ENCODE measurements at regions not wholly inside any gene's neighbourhood (a gene's known extent, or its start where the extent isn't known, plus 50 kb on each side); places are given as distances from the start of the nearest gene placed in this dataset.

- no peak for DNase-seq
These were observed 248.6 kb downstream of the NR4A2 start for GRCh38 chr2:156083763-156084493.

DNA sequence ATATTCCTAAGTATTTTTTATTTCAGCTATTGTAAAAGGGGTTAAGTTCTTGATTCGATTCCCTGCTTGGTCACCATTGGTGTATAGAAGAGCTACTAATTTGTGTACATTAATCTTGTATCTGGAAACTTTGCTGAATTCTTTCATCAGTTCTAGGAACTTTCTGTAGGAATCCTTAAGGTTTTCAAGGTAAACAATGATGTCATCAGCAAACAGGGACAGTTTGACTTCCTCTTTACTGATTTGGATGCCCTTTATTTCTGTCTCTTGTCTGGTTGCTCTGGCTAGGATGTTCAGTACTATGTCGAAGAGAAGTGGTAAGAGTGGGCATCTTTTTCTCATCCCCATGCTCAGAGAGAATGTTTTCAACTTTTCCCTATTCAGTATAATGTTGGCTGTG lies 252.7 kb downstream of the NR4A2 start:
- DNase-seq: no peak

DNA sequence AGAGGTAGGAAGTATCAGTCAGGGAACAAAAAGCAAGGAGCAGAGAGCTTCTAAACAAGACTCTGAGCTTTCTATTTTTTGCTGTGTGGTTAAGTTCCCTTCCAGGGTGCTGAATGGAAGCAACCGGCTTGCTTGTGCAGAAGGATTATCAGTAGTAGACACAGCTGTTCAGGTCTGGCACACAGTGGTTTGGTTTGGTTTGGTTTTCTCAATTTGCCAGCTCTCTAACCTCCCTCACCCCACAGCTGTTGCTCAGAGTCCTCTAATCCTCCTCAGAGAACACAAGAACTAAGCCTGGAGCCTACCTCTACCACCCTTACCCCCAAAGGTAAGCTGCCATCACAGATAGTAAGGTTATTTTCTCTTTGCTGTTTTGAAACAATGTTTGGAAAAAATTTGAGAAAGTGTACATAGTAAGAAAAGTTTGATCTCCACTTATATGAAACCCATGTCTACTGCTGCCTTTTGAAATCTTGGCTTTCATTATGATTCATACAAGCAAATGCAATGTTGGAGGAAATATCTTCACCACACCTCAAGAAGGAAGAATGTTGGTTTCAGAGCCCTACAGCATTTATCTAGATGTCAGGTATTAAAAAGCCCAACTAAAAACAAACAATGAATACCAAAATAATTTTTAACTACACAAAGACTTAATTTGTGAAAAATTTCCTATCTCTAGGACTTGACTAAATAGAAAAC lies 255.3 kb downstream of the NR4A2 start:
- DNase-seq: no peak

GRCh38 chr2:156065912-156066311 lies 266.6 kb downstream of the NR4A2 start:
- no peak for DNase-seq

- DNase-seq: no peak
These were observed 268.0 kb downstream of the NR4A2 start for GRCh38 chr2:156064540-156064939.

- no peak for DNase-seq
These were observed 274.9 kb downstream of the NR4A2 start for GRCh38 chr2:156057647-156058046.

GRCh38 chr2:156054983-156055382 lies 277.5 kb downstream of the NR4A2 start:
- no peak for DNase-seq

GRCh38 chr2:156046900-156047299 lies 285.6 kb downstream of the NR4A2 start:
- no peak for DNase-seq

GRCh38 chr2:156042895-156043294 lies 289.6 kb downstream of the NR4A2 start:
- no peak for DNase-seq

GRCh38 chr2:156038021-156038420 lies 294.5 kb downstream of the NR4A2 start:
- no peak for DNase-seq

- no peak for DNase-seq
These were observed 295.0 kb downstream of the NR4A2 start for GRCh38 chr2:156037482-156037881.

- DNase-seq: no peak
These were observed 301.4 kb downstream of the NR4A2 start for GRCh38 chr2:156031121-156031520.

GRCh38 chr2:156023229-156023869 lies 309.2 kb downstream of the NR4A2 start:
- DNase-seq: no peak

DNA sequence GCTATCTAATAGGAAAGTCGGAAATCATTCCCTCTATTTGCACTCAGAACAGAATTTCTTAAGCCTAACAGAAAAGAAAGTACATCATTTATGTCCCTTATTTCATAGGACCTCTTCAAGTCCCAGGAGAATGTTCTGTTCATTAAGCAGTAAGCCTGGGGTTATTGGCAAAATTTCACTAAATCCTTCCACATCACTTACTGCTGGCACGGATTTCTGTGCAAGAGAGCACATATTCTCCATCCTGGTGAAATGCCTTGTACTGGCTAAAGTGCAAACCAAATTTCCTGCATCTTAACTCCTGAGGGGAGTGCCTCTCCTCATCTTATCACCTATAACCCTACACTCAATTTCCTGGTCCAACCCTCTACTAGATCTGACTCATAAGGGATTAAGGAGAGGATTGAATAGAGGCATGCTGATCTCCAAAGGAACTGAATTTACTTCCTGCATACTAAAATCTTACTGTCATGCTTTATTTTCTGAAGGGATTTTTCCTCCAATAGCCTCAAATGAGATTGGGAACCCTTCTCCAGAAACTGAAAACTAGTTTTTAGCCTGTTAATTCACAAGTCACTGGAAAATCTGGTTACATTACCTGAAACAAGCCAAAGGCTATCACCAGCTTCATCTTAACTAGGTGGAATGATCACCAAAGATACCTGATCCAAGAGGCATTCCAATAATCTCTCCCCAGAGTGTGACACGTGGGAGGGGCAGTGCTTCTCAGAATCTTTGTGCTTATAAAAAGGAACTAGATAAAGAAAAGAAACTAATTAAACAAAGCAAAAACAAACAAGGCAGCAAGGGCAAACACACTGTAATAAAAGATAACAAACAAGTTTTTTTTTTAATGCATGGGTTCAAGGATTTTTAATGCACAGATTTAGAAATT lies 311.1 kb downstream of the NR4A2 start:
- DNase-seq: no peak

DNA sequence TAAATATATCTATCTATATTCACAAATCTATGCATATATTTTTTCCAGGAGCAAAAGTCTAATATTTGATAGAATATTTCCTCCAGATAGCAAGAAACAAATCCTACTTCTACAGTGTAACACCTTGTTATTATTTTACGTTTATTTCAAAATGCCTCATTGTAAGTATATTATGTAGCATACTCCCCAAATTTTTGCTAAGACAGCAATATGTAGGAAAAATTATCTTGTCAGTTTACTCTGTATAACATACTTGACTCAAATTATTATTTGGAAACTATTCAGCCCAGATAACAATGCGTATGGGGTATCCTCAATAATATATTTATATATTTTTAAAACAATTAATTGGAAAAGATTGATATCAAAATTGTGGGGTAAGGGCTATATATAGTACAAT lies 313.2 kb downstream of the NR4A2 start:
- DNase-seq: no peak

DNA sequence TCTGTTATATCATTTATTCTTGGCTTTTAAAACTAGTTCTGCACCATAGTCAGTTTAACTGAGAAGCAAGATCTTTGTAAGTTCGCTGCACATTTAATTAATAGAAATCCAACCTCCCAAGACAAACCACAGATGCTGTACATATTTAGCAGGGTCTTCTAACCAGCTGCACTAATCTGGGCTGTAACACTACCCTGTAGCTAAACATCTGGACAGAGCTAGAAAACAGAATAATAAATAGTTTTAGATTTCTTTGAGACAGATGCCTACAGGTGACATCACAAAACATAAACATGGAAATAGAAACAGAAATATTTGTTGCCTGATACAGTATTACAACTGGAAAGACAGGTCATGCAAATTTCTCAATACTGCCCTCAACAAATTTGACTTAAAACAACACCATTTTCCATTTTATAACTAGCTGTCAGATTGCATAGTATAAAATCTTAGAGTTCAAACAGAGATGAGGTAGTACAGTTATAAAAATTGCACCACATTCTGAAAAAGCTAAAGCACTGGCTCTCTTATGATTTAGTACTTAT lies 315.1 kb downstream of the NR4A2 start:
- no peak for DNase-seq

DNA sequence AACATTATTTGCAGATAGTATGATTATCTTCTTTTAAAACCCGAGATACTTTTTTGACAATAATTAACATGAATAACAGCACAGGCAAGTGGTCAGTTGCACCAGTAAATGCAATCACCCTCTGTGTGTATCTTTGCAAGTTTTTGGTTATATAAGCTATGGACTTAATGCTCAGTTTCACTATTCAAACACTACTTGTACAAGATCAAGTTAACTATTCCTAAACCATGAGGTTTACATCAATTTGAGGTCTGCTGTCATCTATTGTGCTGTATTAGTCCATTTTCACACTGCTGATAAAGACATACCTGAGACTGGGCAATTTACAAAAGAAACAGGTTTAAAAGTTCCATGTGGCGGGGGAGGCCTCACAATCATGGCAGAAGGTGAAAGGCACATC lies 323.2 kb downstream of the NR4A2 start:
- no peak for DNase-seq

- no peak for DNase-seq
These were observed 325.6 kb downstream of the NR4A2 start for GRCh38 chr2:156006721-156007618.

DNA sequence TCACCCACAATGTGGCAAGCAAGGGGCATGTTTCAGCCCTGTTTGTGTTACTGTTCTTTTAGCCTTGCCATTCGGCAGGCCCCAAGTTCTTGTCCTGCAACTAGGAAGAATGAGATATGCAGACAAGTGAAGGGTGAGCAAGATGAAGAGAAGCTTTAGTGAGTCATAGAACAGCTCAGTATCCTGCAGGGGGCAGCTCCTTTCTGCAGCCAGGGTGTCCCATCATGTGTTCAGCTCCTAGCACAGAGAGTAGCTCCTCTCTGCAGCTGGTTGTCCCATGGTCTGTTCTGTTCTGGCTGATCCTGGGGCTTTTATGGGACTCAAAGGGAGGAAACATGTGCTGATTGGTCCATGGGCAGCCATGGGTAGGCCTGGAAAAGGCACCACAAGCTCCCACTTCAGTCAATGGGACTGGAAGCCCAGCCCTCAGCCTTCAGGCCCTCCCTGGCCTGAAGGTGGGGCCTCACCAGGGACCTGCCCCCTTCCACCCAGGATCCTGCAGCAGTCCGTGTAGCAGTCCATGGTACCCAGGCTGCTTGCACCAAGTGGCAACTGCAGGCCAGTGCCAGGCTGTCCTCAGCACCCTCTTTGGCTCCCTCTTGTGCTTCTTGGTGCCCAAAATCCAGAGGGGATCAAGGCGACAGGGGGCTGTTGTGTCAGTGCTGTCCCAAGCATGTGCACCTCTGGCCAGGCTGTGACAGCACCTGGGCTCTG lies 326.4 kb downstream of the NR4A2 start:
- no peak for DNase-seq

DNA sequence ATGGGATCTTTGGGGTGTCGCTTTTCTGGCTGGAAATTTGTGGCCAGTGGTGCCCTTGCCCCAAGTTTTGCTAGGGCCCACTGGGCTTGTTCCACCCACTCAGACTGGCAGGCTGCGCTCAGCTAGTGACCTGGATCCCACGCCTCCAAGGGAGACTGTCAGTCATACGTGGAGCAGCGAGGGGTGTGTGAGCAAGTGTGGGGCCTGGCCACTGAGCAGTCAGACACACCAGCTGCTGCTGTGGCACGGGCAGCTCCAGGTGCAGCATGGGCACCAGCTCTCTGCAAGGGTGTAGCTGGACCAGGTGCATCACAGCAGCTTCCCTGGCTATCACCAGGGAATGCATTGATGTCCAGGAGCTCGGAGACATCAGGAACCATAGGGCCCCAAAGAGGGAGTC lies 327.0 kb downstream of the NR4A2 start:
- DNase-seq: no peak

GRCh38 chr2:156004459-156004858 lies 328.1 kb downstream of the NR4A2 start:
- DNase-seq: no peak

Data from NCI-H1092 (cell line).